ENCODE measurements at regions not wholly inside any gene's neighbourhood (a gene's known extent, or its start where the extent isn't known, plus 50 kb on each side); places are given as distances from the start of the nearest gene placed in this dataset.

DNA sequence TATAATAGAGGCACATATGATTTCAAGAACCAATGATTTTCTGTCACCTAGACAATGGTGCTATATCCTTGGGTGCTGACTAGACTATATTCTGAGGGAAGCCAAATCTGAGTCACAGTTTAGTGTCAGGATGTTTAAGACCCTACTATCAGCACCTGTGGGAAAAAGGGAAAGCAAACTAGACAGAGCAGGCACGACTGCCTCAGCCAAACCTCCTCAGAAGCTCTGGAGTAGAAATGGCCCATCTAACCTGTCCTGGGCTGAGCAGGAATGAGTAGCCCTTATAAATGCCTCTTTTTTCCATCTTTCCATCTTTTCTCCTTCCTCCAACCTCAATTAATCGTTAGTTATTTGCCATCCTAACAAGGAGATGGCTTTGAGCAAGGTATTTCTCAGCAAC, 80.4 kb upstream of the TECRL start:
- Histone ChIP-seq H3K4me3 (replicated peaks in 1 of 2; ENCODE audit: low read depth in 1 of 2, low read length in 2 of 2) (no peak overlapping the region), H3K9ac (ENCODE audit: low read length) (no peak overlapping the region), H3K9me3 (ENCODE audit: control insufficient read depth in 1 of 2, insufficient read depth in 1 of 2, low read depth in 1 of 2, low read length in 2 of 2) (peaks cover 0 to 16% of the 10 kb centered on the region in 2 experiments; a peak in 2 of 4 replicates), H3K36me3 (ENCODE audit: control insufficient read depth in 1 of 2, insufficient read depth in 2 of 2, low read length in 2 of 2) (no peaks in the 10 kb centered on the region), H3K4me1 (ENCODE audit: control insufficient read depth in 1 of 2, insufficient read depth in 2 of 2, low read length in 2 of 2) (no peaks in the 10 kb centered on the region), H4K20me1 (ENCODE audit: insufficient read depth) (no peaks in the 10 kb centered on the region), H2AFZ (ENCODE audit: low read depth, low read length, poor library complexity, severe bottlenecking) (no peak overlapping the region), H3K27ac (ENCODE audit: low read depth, low read length) (no peak overlapping the region), H3K9me2 (ENCODE audit: insufficient read depth) (no peaks in the 10 kb centered on the region), H3K27me3 (ENCODE audit: insufficient read depth, low read length) (no peaks in the 10 kb centered on the region), H3K4me2 (ENCODE audit: low read length) (no peak overlapping the region), H3K79me2 (ENCODE audit: insufficient read depth, low read length) (no peaks in the 10 kb centered on the region)
- no TSS peak for BruUV-seq (replicated peaks)
- no peak for TF ChIP-seq EZH2 (IDR thresholded peaks at IDR 0.05)
- TF ChIP-seq SP1 (IDR thresholded peaks at IDR 0.05; ENCODE audit: low read depth), result no peak
- TF ChIP-seq CEBPB (IDR thresholded peaks at IDR 0.05; ENCODE audit: low read depth), result no peak
- TF ChIP-seq, protein P1, sequence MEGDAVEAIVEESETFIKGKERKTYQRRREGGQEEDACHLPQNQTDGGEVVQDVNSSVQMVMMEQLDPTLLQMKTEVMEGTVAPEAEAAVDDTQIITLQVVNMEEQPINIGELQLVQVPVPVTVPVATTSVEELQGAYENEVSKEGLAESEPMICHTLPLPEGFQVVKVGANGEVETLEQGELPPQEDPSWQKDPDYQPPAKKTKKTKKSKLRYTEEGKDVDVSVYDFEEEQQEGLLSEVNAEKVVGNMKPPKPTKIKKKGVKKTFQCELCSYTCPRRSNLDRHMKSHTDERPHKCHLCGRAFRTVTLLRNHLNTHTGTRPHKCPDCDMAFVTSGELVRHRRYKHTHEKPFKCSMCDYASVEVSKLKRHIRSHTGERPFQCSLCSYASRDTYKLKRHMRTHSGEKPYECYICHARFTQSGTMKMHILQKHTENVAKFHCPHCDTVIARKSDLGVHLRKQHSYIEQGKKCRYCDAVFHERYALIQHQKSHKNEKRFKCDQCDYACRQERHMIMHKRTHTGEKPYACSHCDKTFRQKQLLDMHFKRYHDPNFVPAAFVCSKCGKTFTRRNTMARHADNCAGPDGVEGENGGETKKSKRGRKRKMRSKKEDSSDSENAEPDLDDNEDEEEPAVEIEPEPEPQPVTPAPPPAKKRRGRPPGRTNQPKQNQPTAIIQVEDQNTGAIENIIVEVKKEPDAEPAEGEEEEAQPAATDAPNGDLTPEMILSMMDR (IDR thresholded peaks at IDR 0.05 in 2 of 3, conservative IDR thresholded peaks at IDR 0.05 in 1 of 3; ENCODE audit: borderline replicate concordance in 1 of 3, insufficient read depth in 1 of 3, low read depth in 2 of 3, low read length in 2 of 3), result no peak
- TF ChIP-seq RAD21 (IDR thresholded peaks at IDR 0.05; ENCODE audit: low read depth), result no peak
- no peak for TF ChIP-seq SRF (IDR thresholded peaks at IDR 0.05; ENCODE audit: low read depth)
- TF ChIP-seq, protein P2, sequence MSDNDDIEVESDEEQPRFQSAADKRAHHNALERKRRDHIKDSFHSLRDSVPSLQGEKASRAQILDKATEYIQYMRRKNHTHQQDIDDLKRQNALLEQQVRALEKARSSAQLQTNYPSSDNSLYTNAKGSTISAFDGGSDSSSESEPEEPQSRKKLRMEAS (IDR thresholded peaks at IDR 0.05), result no peak
- no peak for TF ChIP-seq ATF3 (IDR thresholded peaks at IDR 0.05)
- intact Hi-C loops (cut with micrococcal nuclease), result no loop called here
- ChIA-PET RAD21 (ENCODE audit: low non-redundant PET in 1 of 2, low total read pairs in 2 of 2, uncharacterized antibody in 2 of 2, unreplicated experiment in 2 of 2) (no interaction called here), POLR2A (no interaction called here), CTCF (no interaction called here)
- ATAC-seq, result no peak
- no peak for DNase-seq (ENCODE audit: low read depth, low spot score)

DNA sequence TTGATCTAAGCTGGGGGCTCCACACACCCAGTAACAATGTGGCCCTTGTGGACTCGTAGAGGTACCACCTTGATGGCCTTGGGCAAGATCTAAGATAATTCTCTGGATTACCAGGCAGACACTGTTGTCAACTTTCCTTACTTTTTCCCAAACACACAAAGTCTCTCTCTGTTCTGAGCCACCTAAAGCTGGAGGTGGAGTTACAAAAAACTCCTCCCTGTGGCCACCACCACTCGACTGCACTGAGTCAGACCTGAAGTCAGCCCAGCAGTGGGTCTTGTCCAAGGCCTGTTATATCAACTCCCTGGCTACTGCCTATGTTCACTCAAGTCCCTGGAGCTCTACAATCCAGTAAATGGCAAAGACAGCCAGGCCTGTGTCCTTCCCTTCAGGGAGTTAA, 70.1 kb upstream of the TECRL start:
- Histone ChIP-seq H3K27me3 (ENCODE audit: insufficient read depth, low read length) (no peaks in the 10 kb centered on the region), H2AFZ (ENCODE audit: low read depth, low read length, poor library complexity, severe bottlenecking) (no peak overlapping the region), H3K9ac (ENCODE audit: low read length) (no peak overlapping the region), H3K4me3 (replicated peaks in 1 of 2; ENCODE audit: low read depth in 1 of 2, low read length in 2 of 2) (no peak overlapping the region), H3K4me2 (ENCODE audit: low read length) (no peak overlapping the region), H3K4me1 (ENCODE audit: control insufficient read depth in 1 of 2, insufficient read depth in 2 of 2, low read length in 2 of 2) (no peaks in the 10 kb centered on the region), H4K20me1 (ENCODE audit: insufficient read depth) (no peaks in the 10 kb centered on the region), H3K79me2 (ENCODE audit: insufficient read depth, low read length) (no peaks in the 10 kb centered on the region), H3K9me2 (ENCODE audit: insufficient read depth) (no peaks in the 10 kb centered on the region), H3K27ac (ENCODE audit: low read depth, low read length) (no peak overlapping the region), H3K9me3 (ENCODE audit: control insufficient read depth in 1 of 2, insufficient read depth in 1 of 2, low read depth in 1 of 2, low read length in 2 of 2) (peaks cover 3 to 24% of the 10 kb centered on the region in 2 experiments; a peak in 2 of 4 replicates), H3K36me3 (ENCODE audit: control insufficient read depth in 1 of 2, insufficient read depth in 2 of 2, low read length in 2 of 2) (no peaks in the 10 kb centered on the region)
- ATAC-seq, result no peak
- no peak for TF ChIP-seq ATF3 (IDR thresholded peaks at IDR 0.05)
- TF ChIP-seq EGR1 (IDR thresholded peaks at IDR 0.05; ENCODE audit: low read depth), result no peak
- TF ChIP-seq POLR2A (IDR thresholded peaks at IDR 0.05; ENCODE audit: borderline replicate concordance, extremely low read depth, insufficient read depth, insufficient read length), result no peak
- TF ChIP-seq, protein P2 (IDR thresholded peaks at IDR 0.05), result no peak
- TF ChIP-seq, protein P1 (IDR thresholded peaks at IDR 0.05 in 2 of 3, conservative IDR thresholded peaks at IDR 0.05 in 1 of 3; ENCODE audit: borderline replicate concordance in 1 of 3, insufficient read depth in 1 of 3, low read depth in 2 of 3, low read length in 2 of 3), result no peak
- no TSS peak for BruUV-seq (replicated peaks)
- DNase-seq (ENCODE audit: low read depth, low spot score), result no peak
- ChIA-PET RAD21 (ENCODE audit: low non-redundant PET in 1 of 2, low total read pairs in 2 of 2, uncharacterized antibody in 2 of 2, unreplicated experiment in 2 of 2) (no interaction called here), POLR2A (no interaction called here), CTCF (no interaction called here)
- intact Hi-C loops (cut with micrococcal nuclease), result no loop called here

Data from HCT116 (cell line).